Stomach (tissue), 8 donors: ENCODE measurements at regions not wholly inside any gene's neighbourhood (a gene's known extent, or its start where the extent isn't known, plus 50 kb on each side); places are given as distances from the start of the nearest gene placed in this dataset.

Source experiments
- DNase-seq, 2 donors: peaks; one replicate each; pipeline versions ENCODE4 v3.0.0 to v3.0.0-alpha.2; 2013 to 2019
- H3K27ac ChIP-seq, 5 donors: fragments of 200-600 bp in 4 of 5; sonication (generic) in 4 of 5; one replicate each; pipeline ENCODE4 v1.5.1; 2013 to 2019; ENCODE audit warnings: mild to moderate bottlenecking in 1 of 5, moderate library complexity in 1 of 5
- H3K27me3 ChIP-seq, 3 donors: fragments of 200-600 bp; sonication (generic); one replicate each; pipeline ENCODE4 v1.5.1; 2017 to 2019; ENCODE audit warnings: mixed run types in 1 of 3
- H3K36me3 ChIP-seq, 4 donors: fragments of 200-600 bp; sonication (generic); 1 replicate in 3 of 4; 2 replicates in 1 of 4; pipeline ENCODE4 v1.5.1; 2016 to 2019
- H3K4me1 ChIP-seq, 4 donors: fragments of 200-600 bp; sonication (generic); one replicate each; pipeline ENCODE4 v1.5.1; 2016 to 2019
- H3K4me3 ChIP-seq, 4 donors: fragments of 200-600 bp; sonication (generic) in 3 of 4; one replicate each; pipeline ENCODE4 v1.5.1; 2016 to 2019; ENCODE audit warnings: mild to moderate bottlenecking in 1 of 4
- H3K9me3 ChIP-seq, 4 donors: fragments of 200-600 bp; sonication (generic); one replicate each; pipeline ENCODE4 v1.5.1; 2016 to 2019
- EP300 ChIP-seq: sonication (generic); formaldehyde crosslinking; IDR thresholded peaks from one replicate; pipeline ENCODE4 v1.6.1; 2017; ENCODE audit warnings: antibody characterized with exemption
- POLR2A ChIP-seq, 4 donors: fragments of 450-650 bp; IDR thresholded peaks; one replicate each; pipeline ENCODE4 v1.6.1; 2016; ENCODE audit warnings: antibody characterized with exemption in 4 of 4, control low read depth in 2 of 4, mild to moderate bottlenecking in 1 of 4, moderate library complexity in 1 of 4
- POLR2AphosphoS5 ChIP-seq, 3 donors: sonication (generic); formaldehyde crosslinking; IDR thresholded peaks; one replicate each; pipeline ENCODE4 v1.6.1; 2016; ENCODE audit warnings: antibody characterized with exemption in 3 of 3
- WGBS, 5 donors: extraction: QIAGEN DNeasy Blood & Tissue Kit in 3 of 5; methylation state at CpG; one replicate each; pipeline versions ENCODE4 v1.1.5 to v1.1.7; 2013 to 2018; 5-methylcytosine and 5-hydroxymethylcytosine counted together
- intact Hi-C: fragments of 100-400 bp; cut with DNase I; formaldehyde crosslinking; loops from one replicate; pipeline ENCODE4 v1.15.1; 2023; ENCODE audit warnings: low total_unique reads
- TF ChIP-seq, protein P1 (sequence below), 7 experiments: fragments of 450-650 bp in 4 of 7; fragments of 200-600 bp in 3 of 7; sonication (generic) in 3 of 7; IDR thresholded peaks; one replicate each; pipeline ENCODE4 v1.5.1; 2016 to 2019; ENCODE audit warnings: antibody characterized with exemption in 7 of 7, control low read depth in 2 of 7, mild to moderate bottlenecking in 1 of 7
- donor health status: healthy with polysubstance abuse.
- donor health status: Bipolar disorder and iron deficiency.
- donor health status: healthy.

DNA sequence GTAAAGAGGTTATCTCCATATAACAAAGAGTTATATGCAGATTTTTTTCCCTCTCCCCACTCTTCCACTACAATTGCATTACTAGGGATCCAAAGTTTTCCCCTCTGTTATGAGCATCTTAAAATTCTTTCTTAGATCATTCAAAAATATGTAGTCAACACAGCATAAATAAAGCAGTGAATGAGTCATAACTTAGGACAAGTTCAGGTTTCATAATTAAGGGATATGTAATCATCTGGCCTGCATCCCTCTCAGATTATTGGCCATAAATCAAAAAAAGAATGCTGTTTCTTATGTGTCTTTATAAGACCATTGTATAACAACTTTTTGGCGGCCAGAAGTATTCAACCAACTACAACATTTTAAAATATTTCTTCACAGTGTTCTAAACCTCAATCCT, 1526.1 kb downstream of the KCNT2 start:
- H3K27ac ChIP-seq, result no peak overlapping the region
- intact Hi-C loops, result no loop called here
- TF ChIP-seq POLR2AphosphoS5 (IDR thresholded peaks at IDR 0.05) (no peak), POLR2A (IDR thresholded peaks at IDR 0.05) (no peak)
- WGBS, 5 donors, result 52 to 80% (median 78%) methylated on average over 1 of the region's 1 CpG
- no peaks in the 10 kb centered on the region for H3K4me1 ChIP-seq
- DNase-seq, result no peak
- no peak overlapping the region for H3K4me3 ChIP-seq
- H3K27me3 ChIP-seq, result no peaks in the 10 kb centered on the region
- H3K36me3 ChIP-seq, result no peaks in the 10 kb centered on the region
- no peaks in the 10 kb centered on the region for H3K9me3 ChIP-seq

DNA sequence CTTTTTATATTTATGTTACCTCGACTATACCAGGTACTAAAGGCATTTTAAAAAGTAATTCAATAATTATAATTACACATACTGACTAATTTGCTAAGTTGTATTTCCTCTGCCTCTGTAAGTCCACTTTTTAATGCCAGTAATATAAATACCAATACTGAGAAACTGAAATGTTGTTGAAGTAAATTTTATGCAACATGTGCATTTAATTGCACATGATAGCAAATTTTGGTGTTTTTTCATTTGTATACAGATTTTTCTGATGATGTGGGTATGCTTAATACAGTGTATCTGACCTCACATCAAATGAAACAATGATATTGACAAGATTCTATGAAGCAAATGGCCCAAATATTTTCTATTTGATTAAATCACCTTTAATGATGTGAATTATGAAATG, 1531.6 kb downstream of the KCNT2 start:
- no peaks in the 10 kb centered on the region for H3K27me3 ChIP-seq
- no peaks in the 10 kb centered on the region for H3K4me1 ChIP-seq
- H3K4me3 ChIP-seq, result no peak overlapping the region
- intact Hi-C loops, result no loop called here
- H3K27ac ChIP-seq, result no peak overlapping the region
- H3K36me3 ChIP-seq, result no peaks in the 10 kb centered on the region
- H3K9me3 ChIP-seq, result no peaks in the 10 kb centered on the region
- no peak for TF ChIP-seq POLR2A (IDR thresholded peaks at IDR 0.05)
- TF ChIP-seq POLR2AphosphoS5 (IDR thresholded peaks at IDR 0.05), result no peak
- TF ChIP-seq EP300, result no peak
- TF ChIP-seq, protein P1, sequence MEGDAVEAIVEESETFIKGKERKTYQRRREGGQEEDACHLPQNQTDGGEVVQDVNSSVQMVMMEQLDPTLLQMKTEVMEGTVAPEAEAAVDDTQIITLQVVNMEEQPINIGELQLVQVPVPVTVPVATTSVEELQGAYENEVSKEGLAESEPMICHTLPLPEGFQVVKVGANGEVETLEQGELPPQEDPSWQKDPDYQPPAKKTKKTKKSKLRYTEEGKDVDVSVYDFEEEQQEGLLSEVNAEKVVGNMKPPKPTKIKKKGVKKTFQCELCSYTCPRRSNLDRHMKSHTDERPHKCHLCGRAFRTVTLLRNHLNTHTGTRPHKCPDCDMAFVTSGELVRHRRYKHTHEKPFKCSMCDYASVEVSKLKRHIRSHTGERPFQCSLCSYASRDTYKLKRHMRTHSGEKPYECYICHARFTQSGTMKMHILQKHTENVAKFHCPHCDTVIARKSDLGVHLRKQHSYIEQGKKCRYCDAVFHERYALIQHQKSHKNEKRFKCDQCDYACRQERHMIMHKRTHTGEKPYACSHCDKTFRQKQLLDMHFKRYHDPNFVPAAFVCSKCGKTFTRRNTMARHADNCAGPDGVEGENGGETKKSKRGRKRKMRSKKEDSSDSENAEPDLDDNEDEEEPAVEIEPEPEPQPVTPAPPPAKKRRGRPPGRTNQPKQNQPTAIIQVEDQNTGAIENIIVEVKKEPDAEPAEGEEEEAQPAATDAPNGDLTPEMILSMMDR (IDR thresholded peaks at IDR 0.05), result no peak
- 50 to 67% (median 58%) methylated on average over 1 of the region's 1 CpG for WGBS, 5 donors
- DNase-seq, result no peak

DNA sequence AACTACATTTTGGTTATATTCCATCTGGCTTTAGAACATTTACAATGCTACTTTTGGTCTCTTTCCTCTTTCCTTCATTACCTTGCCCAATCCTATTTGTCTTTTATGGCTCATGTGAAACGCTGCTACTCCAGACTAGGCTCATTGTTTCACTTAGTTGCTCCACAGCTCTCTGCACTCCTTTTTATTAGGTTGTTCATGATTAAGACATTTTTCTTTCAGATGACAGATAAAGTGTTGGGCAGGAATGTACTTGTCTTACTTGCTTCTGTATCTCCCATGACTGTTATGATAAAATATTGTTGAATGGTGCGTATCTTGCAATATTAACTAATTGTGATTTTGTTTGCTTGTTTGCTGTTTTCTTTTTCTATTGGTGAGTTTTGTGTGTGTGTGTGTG, 1532.3 kb downstream of the KCNT2 start:
- H3K4me1 ChIP-seq, result no peaks in the 10 kb centered on the region
- 76 to 83% (median 79%) methylated on average over 2 of the region's 2 CpGs for WGBS, 5 donors
- intact Hi-C loops, result no loop called here
- no peaks in the 10 kb centered on the region for H3K9me3 ChIP-seq
- no peak overlapping the region for H3K27ac ChIP-seq
- H3K4me3 ChIP-seq, result no peak overlapping the region
- DNase-seq, result no peak
- no peaks in the 10 kb centered on the region for H3K27me3 ChIP-seq
- no peak for TF ChIP-seq POLR2AphosphoS5 (IDR thresholded peaks at IDR 0.05)
- TF ChIP-seq, protein P1 (IDR thresholded peaks at IDR 0.05), result no peak
- TF ChIP-seq EP300, result no peak
- no peak for TF ChIP-seq POLR2A (IDR thresholded peaks at IDR 0.05)
- H3K36me3 ChIP-seq, result no peaks in the 10 kb centered on the region

DNA sequence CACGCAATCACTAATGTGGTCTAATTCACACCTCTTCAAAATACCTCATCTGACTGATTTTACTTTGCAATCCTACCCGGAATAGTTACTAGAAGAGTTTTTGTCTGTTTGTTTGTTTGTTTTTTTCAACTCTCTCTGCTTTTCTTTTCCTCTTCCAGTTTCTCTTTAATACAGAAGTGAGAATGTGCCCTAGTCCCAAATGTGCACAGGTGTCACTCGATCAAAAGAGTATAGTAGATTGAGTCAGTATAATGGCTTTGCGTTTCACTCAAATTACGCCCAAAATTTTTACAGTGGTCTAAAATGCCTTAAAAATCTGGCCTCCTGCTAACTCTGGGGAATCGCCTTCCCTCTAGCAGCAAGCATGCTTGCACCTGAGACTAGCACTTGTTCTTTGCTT, 1536.8 kb downstream of the KCNT2 start:
- no peaks in the 10 kb centered on the region for H3K9me3 ChIP-seq
- 71 to 82% (median 76%) methylated on average over 6 of the region's 6 CpGs for WGBS, 5 donors
- DNase-seq, result no peak
- intact Hi-C loops, result no loop called here
- no peaks in the 10 kb centered on the region for H3K27me3 ChIP-seq
- no peaks in the 10 kb centered on the region for H3K4me1 ChIP-seq
- H3K27ac ChIP-seq, result no peak overlapping the region
- H3K36me3 ChIP-seq, result no peaks in the 10 kb centered on the region
- H3K4me3 ChIP-seq, result no peak overlapping the region
- TF ChIP-seq, protein P1 (IDR thresholded peaks at IDR 0.05), result no peak
- no peak for TF ChIP-seq POLR2AphosphoS5 (IDR thresholded peaks at IDR 0.05)
- TF ChIP-seq POLR2A (IDR thresholded peaks at IDR 0.05), result no peak
- TF ChIP-seq EP300, result no peak

DNA sequence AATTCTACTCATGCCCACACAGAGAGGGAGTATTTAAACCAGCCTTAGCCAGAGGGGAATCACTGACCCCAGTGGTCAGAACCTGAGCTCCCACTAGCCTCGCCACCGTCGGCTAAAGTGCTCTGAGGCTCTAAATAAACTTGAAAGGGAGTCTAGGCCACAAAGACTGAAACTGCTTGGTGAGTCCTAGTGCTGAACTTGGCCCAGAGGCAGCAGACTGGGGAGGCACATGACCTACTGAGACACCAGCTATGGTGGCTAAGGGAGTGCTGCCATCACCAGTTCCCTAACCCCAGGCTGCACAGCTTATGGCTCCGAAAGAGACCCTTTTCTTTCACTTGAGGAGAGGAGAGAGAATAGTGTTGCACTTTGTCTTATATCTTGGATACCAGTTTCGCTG, 1542.8 kb downstream of the KCNT2 start:
- WGBS, 5 donors, result 88 to 98% (median 94%) methylated on average over 5 of the region's 5 CpGs
- H3K4me1 ChIP-seq, result no peaks in the 10 kb centered on the region
- H3K9me3 ChIP-seq, result peaks cover 0 to 13% (median 0%) of the 10 kb centered on the region in 4 donors
- DNase-seq, result no peak
- H3K36me3 ChIP-seq, result no peaks in the 10 kb centered on the region
- no peak overlapping the region for H3K4me3 ChIP-seq
- intact Hi-C loops, result no loop called here
- TF ChIP-seq POLR2A (IDR thresholded peaks at IDR 0.05) (no peak), POLR2AphosphoS5 (IDR thresholded peaks at IDR 0.05) (no peak), EP300 (no peak)
- TF ChIP-seq, protein P1 (IDR thresholded peaks at IDR 0.05), result no peak
- H3K27ac ChIP-seq, result no peak overlapping the region
- H3K27me3 ChIP-seq, result no peaks in the 10 kb centered on the region
